Karpas-422 (cell line): ENCODE measurements at regions not wholly inside any gene's neighbourhood (a gene's known extent, or its start where the extent isn't known, plus 50 kb on each side); places are given as distances from the start of the nearest gene placed in this dataset.
"Not testable (repeated sequence)": the region's sequence is repeated elsewhere in the genome, so short reads cannot be mapped to it uniquely, and the experiment has no call there.

Experiments used
- DNase-seq: peaks from one replicate; pipeline ENCODE4 v3.0.0-alpha.2; 2015
- H2AFZ ChIP-seq: fragments of 200-600 bp; sonication (generic); 2 replicates; pipeline ENCODE4 v1.6.1; 2014; ENCODE audit warnings: antibody characterized with exemption, low read length, mixed read lengths
- H3K27ac ChIP-seq: fragments of 200-600 bp; sonication (generic); 2 replicates; pipeline ENCODE4 v1.5.1; 2014; ENCODE audit warnings: mild to moderate bottlenecking, low read length, moderate library complexity
- H3K27me3 ChIP-seq: fragments of 200-600 bp; sonication (generic); 2 replicates; pipeline ENCODE4 v1.6.1; 2014; ENCODE audit warnings: low read length, mixed read lengths
- H3K36me3 ChIP-seq: fragments of 200-600 bp; sonication (generic); 2 replicates; pipeline ENCODE4 v1.6.1; 2014; ENCODE audit warnings: low read length, mixed read lengths; ENCODE audit not compliant: insufficient read depth
- H3K4me1 ChIP-seq: fragments of 200-600 bp; sonication (generic); 2 replicates; pipeline ENCODE4 v1.6.1; 2014; ENCODE audit warnings: mild to moderate bottlenecking, low read length, mixed read lengths
- H3K4me2 ChIP-seq: fragments of 200-600 bp; sonication (generic); 2 replicates; pipeline ENCODE4 v1.6.1; 2014; ENCODE audit warnings: low read length, low read depth, mild to moderate bottlenecking; ENCODE audit not compliant: poor library complexity, severe bottlenecking
- H3K4me3 ChIP-seq: fragments of 200-600 bp; sonication (generic); 2 replicates; pipeline ENCODE4 v1.5.1; 2014; ENCODE audit warnings: mild to moderate bottlenecking, antibody characterized with exemption, low read length, mixed read lengths
- H3K79me2 ChIP-seq: fragments of 200-600 bp; sonication (generic); 2 replicates; pipeline ENCODE4 v1.6.1; 2014; ENCODE audit warnings: mild to moderate bottlenecking, low read length, mixed read lengths
- H3K9ac ChIP-seq: fragments of 200-600 bp; sonication (generic); 2 replicates; pipeline ENCODE4 v1.6.0; 2014; ENCODE audit warnings: low read length
- H3K9me2 ChIP-seq: fragments of 200-600 bp; sonication (generic), shearing (Covaris generic); replicated peaks from 2 replicates; pipeline ENCODE4 v1.6.0; 2014; ENCODE audit warnings: mild to moderate bottlenecking, low read length, moderate library complexity; ENCODE audit not compliant: insufficient read depth
- H3K9me3 ChIP-seq: fragments of 300-700, 200-600 bp; sonication (generic); 2 replicates; pipeline ENCODE4 v1.6.1; 2014; ENCODE audit warnings: low read length, mixed read lengths
- H4K20me1 ChIP-seq: fragments of 200-600 bp; sonication (generic); 2 replicates; pipeline ENCODE4 v1.6.1; 2014; ENCODE audit warnings: mild to moderate bottlenecking, antibody characterized with exemption, low read length, low read depth; ENCODE audit not compliant: insufficient read depth

- no peak for DNase-seq
- Histone ChIP-seq H3K9ac (no peak overlapping the region), H3K4me2 (no peak overlapping the region), H3K4me1 (no peaks in the 10 kb centered on the region), H3K9me3 (peaks cover 19% of the 10 kb centered on the region), H3K27ac (no peak overlapping the region), H3K36me3 (no peaks in the 10 kb centered on the region), H3K9me2 (no peaks in the 10 kb centered on the region), H2AFZ (no peak overlapping the region), H4K20me1 (no peaks in the 10 kb centered on the region), H3K4me3 (no peak overlapping the region), H3K27me3 (no peaks in the 10 kb centered on the region), H3K79me2 (no peaks in the 10 kb centered on the region)
Observed at GRCh38 chr13:80690208-80690607, 349.3 kb upstream of the SPRY2 start.

GRCh38 chr13:80688593-80688992 lies 347.7 kb upstream of the SPRY2 start:
- Histone ChIP-seq H3K4me1 (no peaks in the 10 kb centered on the region), H3K27ac (no peak overlapping the region), H3K36me3 (no peaks in the 10 kb centered on the region), H3K79me2 (no peaks in the 10 kb centered on the region), H2AFZ (no peak overlapping the region), H3K4me3 (no peak overlapping the region), H3K9me2 (no peaks in the 10 kb centered on the region), H3K9ac (no peak overlapping the region), H4K20me1 (no peaks in the 10 kb centered on the region), H3K4me2 (no peak overlapping the region), H3K9me3 (peaks cover 27% of the 10 kb centered on the region), H3K27me3 (no peaks in the 10 kb centered on the region)
- no peak for DNase-seq

- peaks cover 41% of the 10 kb centered on the region for H3K9me3 ChIP-seq
- no peaks in the 10 kb centered on the region for H3K36me3 ChIP-seq
- no peaks in the 10 kb centered on the region for H3K27me3 ChIP-seq
- no peak overlapping the region for H3K9ac ChIP-seq
- no peaks in the 10 kb centered on the region for H3K79me2 ChIP-seq
- DNase-seq = no peak
- H3K9me2 ChIP-seq = no peaks in the 10 kb centered on the region
- H3K4me1 ChIP-seq = no peaks in the 10 kb centered on the region
- H2AFZ ChIP-seq = no peak overlapping the region
- no peaks in the 10 kb centered on the region for H4K20me1 ChIP-seq
- no peak overlapping the region for H3K4me3 ChIP-seq
- no peak overlapping the region for H3K4me2 ChIP-seq
- no peak overlapping the region for H3K27ac ChIP-seq
Observed at GRCh38 chr13:80685942-80686341, 345.0 kb upstream of the SPRY2 start.

- peaks cover 46% of the 10 kb centered on the region for H3K9me3 ChIP-seq
- no peaks in the 10 kb centered on the region for H3K79me2 ChIP-seq
- H3K9ac ChIP-seq = no peak overlapping the region
- H2AFZ ChIP-seq = no peak overlapping the region
- H3K4me2 ChIP-seq = no peak overlapping the region
- H3K27me3 ChIP-seq = no peaks in the 10 kb centered on the region
- H3K36me3 ChIP-seq = no peaks in the 10 kb centered on the region
- H3K4me3 ChIP-seq = no peak overlapping the region
- no peak for DNase-seq
- no peaks in the 10 kb centered on the region for H3K9me2 ChIP-seq
- H3K4me1 ChIP-seq = no peaks in the 10 kb centered on the region
- no peak overlapping the region for H3K27ac ChIP-seq
- H4K20me1 ChIP-seq = no peaks in the 10 kb centered on the region
Observed at GRCh38 chr13:80684217-80684991, 343.5 kb upstream of the SPRY2 start.

GRCh38 chr13:80680786-80681366 lies 339.9 kb upstream of the SPRY2 start:
- no peaks in the 10 kb centered on the region for H3K79me2 ChIP-seq
- H2AFZ ChIP-seq = no peak overlapping the region
- no peaks in the 10 kb centered on the region for H3K36me3 ChIP-seq
- no peak overlapping the region for H3K9ac ChIP-seq
- H3K27ac ChIP-seq = no peak overlapping the region
- no peaks in the 10 kb centered on the region for H4K20me1 ChIP-seq
- no peak overlapping the region for H3K4me2 ChIP-seq
- H3K27me3 ChIP-seq = no peaks in the 10 kb centered on the region
- DNase-seq = no peak
- H3K9me3 ChIP-seq = peaks cover 40% of the 10 kb centered on the region
- no peaks in the 10 kb centered on the region for H3K9me2 ChIP-seq
- no peak overlapping the region for H3K4me3 ChIP-seq
- H3K4me1 ChIP-seq = no peaks in the 10 kb centered on the region

GRCh38 chr13:80679423-80679822 lies 338.5 kb upstream of the SPRY2 start:
- H3K27ac ChIP-seq = no peak overlapping the region

GRCh38 chr13:80677227-80677626 lies 336.3 kb upstream of the SPRY2 start:
- no peak overlapping the region for H3K9ac ChIP-seq
- no peaks in the 10 kb centered on the region for H4K20me1 ChIP-seq
- no peak overlapping the region for H3K27ac ChIP-seq
- H3K4me1 ChIP-seq = no peaks in the 10 kb centered on the region
- H3K4me3 ChIP-seq = no peak overlapping the region
- no peak overlapping the region for H2AFZ ChIP-seq
- no peaks in the 10 kb centered on the region for H3K9me2 ChIP-seq
- no peaks in the 10 kb centered on the region for H3K79me2 ChIP-seq
- H3K27me3 ChIP-seq = no peaks in the 10 kb centered on the region
- H3K36me3 ChIP-seq = no peaks in the 10 kb centered on the region
- H3K9me3 ChIP-seq = peaks cover 30% of the 10 kb centered on the region
- H3K4me2 ChIP-seq = no peak overlapping the region
- no peak for DNase-seq

More at GRCh38 chr13:80679423-80679822, 338.5 kb upstream of the SPRY2 start:
- Histone ChIP-seq H3K9me2 (no peaks in the 10 kb centered on the region), H3K36me3 (no peaks in the 10 kb centered on the region), H3K27me3 (no peaks in the 10 kb centered on the region), H3K4me3 (no peak overlapping the region), H3K4me1 (no peaks in the 10 kb centered on the region), H3K9me3 (peaks cover 32% of the 10 kb centered on the region), H2AFZ (no peak overlapping the region), H3K79me2 (no peaks in the 10 kb centered on the region), H3K9ac (no peak overlapping the region), H4K20me1 (no peaks in the 10 kb centered on the region), H3K4me2 (no peak overlapping the region)
- DNase-seq = no peak

- H3K27ac ChIP-seq, H3K79me2 ChIP-seq, DNase-seq, H4K20me1 ChIP-seq, H3K36me3 ChIP-seq, H3K27me3 ChIP-seq, H3K4me1 ChIP-seq, H3K4me2 ChIP-seq, H3K9me2 ChIP-seq, H2AFZ ChIP-seq, H3K4me3 ChIP-seq, H3K9ac ChIP-seq: not testable (repeated sequence)
- peaks cover 31% of the 10 kb centered on the region for H3K9me3 ChIP-seq
Observed at GRCh38 chr13:80675442-80675841, 334.5 kb upstream of the SPRY2 start.
